HG03175 (cell line): ENCODE measurements at regions not wholly inside any gene's neighbourhood (a gene's known extent, or its start where the extent isn't known, plus 50 kb on each side); places are given as distances from the start of the nearest gene placed in this dataset.

Experiments
- ATAC-seq: cut with Tn5 transposase; IDR thresholded peaks from one replicate; pipeline ENCODE4 v1.9.1; 2021; ENCODE audit warnings: mild to moderate bottlenecking, moderate library complexity; ENCODE audit not compliant: unreplicated experiment

DNA sequence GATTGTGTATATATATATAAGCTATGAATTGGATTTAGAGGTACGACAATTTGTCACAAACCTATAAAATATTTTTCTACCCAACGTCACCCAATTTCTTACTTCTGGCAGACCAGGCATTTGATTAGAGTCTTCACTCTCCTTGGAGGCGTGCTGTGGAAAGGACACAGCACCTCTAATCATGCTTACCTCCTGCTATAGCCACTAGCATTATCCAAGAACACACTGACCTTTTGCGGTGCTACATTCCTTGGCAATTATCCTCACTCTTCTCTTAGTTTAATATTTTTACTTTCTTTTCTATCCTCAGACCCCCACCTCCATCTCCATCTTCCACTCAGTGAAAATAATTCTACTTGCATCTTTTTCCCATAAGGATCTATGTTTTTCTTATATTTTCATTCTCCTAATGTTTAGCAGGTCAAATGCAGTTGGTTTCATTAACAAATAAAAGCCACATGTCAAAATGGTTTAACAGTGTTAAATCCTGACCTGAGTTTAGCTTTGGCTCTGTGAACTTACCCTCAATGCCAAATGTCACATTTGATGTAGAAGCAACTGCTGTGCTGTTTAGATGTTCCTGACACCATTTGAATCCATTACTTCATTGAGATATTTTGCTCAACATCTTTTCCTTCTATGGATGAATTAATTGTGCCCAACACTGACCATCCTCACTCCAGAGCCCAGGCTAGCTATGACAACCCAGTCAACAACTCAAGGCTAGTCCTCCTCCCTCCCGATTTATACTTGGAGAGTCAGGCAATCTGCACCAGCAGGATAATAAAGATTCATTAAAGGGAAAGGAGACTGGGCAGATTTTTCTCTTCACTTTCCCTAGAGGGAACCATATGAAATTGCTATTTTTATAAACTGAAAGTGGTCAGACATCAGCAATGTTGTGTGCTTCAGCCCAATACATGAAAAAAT lies 240.5 kb downstream of the MREG start:
- ATAC-seq: no peak

DNA sequence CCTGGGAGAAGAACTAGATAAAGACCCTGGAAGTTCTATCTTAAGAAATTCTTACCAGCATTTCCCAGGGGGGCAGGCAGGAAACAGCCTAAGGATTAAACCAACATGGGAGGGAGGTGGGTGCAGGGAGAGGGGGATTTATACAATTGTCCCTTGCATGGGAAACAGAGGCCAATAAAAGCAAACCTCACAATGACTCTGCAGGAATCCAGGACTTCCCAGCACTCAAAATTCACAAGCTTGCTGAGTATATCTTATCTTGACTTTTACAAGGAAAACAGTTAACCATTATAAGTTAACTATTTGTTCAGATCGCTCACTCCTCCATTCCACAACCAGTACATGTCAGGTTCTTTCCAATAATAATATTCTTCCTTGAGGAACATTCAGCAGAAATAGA lies 241.3 kb downstream of the MREG start:
- no peak for ATAC-seq

DNA sequence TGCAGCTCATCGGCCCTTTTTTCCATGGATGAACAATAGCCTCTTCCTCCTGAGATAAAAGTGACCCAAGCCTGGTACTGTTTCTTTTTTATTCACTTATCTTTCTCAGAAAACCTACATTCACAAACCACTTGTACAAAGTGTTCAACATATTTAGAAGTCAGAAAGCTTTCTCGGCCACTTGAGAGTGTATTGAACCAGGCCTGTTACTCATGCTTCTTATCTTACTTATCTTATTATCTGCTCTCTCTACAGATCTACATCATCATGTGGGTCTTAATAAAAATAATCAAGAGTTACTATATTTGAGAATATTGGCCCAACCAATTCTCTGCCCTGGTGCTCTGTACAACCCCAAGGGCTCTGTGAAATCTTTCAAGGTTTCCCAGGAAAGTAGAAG lies 242.1 kb downstream of the MREG start:
- no peak for ATAC-seq

DNA sequence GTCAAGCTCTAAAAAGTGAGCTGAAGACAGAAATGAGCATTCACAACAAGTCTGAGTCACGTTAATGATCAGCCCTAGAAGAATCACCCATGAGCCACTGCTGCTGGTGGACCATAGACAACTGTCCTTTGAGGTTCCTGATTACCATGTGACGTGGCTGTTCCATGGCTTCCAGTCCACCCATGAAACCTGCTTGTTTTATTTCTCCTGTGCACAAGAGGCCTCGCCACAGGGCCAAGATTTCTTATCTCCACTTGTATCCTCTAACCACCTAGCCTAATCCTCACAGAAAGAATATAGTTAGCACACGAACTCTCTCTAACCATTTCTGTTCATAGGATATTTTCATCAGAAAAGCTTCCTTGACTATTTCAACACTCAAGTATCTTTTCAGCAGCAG lies 242.7 kb downstream of the MREG start:
- no peak for ATAC-seq

DNA sequence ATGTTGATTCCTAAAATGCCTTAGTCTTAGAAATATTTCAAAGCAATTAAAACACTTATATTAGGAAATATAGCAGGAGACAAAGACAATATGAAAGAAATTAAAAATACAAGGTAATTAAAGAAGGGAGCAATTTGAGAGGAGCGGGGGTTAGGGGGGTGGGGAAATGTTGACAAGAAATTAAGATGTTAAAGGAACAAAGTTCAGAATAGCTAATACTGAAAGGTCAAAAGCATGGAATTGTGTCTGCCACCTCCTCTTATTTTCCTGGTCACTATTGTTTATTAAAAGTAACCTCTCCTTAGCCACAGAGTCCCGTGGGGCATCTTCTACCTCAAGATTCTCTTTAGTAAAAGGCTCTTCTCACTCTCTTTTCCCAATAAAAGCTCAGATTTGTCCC lies 244.1 kb downstream of the MREG start:
- ATAC-seq: no peak

DNA sequence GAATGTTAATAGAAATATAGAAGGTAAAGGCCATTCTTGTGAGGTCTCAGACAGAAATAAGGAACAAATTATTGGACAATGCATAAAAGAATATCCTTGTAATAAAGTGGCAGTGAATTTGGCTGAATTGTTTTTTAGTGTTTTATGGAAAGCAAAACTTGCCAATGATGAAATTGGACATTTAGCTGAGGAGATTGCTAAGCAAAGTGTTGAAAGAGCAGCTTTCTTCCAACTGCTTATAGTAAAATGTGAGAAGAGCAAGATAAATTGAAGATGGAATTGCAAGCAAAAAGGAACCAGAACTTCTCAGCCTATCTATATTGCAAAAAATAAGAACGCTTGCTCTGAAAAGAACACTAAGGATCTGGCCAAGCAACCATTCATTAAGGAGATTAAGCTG lies 245.7 kb downstream of the MREG start:
- no peak for ATAC-seq

DNA sequence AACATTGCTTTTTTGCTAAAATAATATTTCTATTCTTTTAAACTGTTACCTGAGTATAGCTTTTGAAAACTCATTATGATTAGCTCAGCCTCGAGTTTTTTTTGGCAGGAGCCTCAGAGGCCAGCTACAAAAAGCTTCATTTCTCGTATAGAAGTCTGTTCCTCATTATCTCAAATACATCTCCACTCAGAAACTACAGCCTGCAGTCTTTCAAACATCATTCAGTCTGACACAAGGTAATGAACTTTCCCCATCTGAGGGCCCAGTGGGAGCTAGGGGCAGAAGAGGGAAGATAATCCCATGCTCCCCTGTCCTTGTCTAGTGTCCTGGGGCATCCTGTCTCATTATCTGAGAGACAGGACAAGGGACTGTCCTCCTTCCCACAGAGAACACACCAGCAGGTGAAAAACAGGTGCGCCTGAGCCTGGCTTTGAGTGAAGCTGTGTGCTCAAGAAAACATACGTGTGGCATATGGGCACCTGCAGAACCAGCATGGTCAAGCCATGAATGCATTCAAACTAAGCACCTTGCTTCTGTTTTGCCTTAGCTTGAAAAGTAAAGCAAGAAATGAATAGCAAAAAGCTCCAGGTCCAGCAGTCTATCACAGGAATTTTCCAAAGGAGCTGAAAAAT lies 247.5 kb downstream of the MREG start:
- no peak for ATAC-seq

DNA sequence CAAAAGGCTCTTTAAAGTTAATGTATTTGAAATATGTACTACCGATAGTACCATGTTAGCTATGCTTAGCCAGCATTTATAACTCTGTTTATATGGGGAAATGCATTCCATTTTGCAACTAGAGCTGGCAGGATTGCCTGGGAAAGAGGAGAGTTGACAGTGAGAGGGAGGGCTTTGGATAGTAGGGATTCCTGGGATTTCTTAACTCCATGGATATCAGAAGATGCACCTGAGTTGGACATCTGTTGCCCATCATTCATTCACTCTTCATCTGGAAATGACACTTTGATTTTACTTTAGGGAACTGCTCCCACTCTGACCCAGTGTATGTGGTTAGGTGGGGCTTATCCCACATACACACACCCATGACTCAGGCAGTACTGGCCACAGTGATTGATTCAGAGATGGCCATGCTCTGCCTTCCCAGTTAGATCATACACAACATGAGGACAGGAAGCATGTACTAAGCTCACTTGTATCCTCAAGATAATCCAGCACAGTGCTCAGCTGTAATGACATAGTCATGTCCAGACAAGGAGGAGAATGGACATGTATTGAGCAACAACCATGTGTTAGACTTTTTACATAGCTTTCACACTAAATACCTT lies 248.8 kb downstream of the MREG start:
- no peak for ATAC-seq

DNA sequence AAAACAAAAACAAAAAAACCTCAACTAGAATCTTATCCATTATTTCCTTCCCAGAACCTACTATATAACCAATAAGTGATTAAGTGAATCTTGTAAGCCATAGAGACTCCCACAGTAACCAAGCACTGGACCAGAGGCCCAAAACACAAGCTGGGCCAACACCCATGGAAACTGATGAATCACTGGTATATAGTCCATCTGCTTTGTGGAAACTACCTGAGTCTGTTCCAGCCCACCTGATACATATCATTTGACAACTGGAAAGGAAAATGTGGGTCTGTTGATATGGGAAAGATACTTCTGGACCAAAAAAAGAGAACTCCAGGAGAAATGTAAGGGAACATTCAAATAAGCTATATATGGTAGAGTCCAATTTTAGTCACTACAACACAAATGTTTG lies 252.8 kb downstream of the MREG start:
- no peak for ATAC-seq

DNA sequence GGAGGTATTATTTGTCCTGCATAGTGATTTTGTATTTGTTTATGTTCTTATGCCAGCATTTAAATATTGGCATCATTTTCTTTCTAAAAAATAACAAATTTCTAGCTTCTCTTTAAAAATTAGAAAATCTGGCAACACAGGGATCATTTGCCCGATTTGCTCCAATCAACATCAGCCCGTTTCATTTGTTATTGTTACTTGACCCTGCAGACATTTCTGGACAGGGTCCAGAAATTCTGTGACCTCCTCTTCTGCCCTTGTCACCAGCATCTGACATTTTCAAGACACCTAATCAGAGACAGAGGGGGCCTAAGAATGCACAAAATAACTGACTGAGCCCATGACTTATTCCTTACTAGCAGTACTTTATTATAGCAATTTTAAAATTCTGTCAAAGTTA lies 253.3 kb downstream of the MREG start:
- no peak for ATAC-seq

DNA sequence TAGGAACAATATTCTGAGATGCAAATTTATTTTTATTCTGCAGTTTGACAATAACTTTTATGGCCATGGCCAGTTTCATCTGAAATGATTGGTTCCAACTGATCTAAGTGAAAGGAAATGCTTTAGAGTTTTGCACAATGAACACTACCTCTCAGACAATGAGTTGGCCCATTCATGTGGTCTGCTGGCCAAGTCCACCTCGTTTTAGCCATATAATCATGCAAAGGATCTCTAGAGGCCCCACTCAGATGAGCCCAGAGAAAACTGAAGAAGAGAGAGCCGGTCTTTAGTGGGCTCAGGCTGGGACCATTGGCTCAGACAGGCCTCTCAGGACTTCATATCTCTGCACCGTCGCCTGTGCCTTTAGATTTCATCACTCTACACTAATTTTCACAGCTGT lies 254.7 kb downstream of the MREG start:
- no peak for ATAC-seq

DNA sequence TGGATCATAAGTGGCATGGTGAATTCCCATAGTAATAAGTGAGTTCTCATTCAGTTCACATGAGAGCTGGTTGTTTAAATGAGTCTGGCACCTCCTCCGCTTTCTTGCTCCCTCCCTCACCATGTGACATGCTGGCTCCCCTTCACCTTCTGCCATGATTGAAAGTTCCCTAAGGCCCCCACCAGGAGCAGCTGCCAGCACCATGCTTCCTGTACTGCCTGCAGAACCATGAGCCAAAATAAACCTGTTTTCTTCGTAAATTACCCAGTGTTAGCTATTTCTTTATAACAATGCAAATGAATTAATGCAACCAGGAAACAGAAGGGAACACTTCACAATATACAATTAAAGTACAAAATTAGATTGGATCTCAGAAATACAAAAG lies 257.0 kb downstream of the MREG start:
- no peak for ATAC-seq

DNA sequence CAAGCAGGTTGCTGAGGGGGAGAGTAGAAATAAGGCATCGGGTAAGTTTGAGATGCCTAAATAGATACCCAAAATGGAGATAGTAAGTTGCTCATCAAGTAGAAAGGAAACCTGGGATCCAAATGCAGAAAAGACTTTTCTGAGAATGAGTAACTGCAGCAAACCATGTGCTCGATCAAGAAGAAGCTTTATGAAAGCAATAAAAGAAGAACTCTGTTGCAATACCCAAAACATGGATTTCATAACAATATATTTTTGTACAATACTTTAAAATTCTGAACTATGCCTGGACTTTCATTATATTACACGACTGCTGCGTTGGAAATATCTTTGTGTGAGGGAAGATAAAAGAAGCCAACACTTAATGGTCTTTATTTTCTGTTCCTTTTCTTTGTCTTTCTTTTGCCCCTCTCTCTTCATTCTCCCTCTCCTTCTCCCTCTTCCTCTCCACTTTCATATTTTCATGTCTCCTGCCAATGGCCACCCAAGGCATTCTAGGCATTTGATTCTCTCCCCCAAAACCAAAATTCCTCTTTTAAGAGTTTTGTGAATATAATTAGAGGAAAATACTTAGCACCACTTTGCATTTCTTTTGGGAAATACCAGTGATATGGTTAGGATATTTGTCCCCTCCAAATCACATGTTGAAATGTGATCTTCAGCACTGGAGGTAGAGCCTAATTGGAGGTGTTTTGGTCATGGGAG lies 257.6 kb downstream of the MREG start:
- ATAC-seq: no peak

DNA sequence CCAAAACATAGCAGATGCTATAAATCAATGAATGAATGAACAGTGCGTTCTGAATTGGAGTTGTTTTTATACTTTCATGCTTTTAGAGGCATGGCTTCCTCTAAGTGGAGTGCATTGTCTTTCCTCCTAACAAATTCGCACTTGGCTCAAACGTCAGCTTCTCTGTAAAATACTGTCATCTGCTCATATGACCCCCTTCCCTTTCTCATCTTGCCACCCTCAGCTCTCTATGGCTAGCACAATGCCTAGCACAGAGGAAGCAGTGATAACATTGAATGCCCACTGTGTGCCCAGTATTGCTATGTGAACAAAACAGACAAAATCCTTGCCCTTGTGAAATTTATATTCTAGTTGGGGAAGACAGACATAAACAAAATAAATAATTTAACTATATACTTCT lies 258.8 kb downstream of the MREG start:
- no peak for ATAC-seq

DNA sequence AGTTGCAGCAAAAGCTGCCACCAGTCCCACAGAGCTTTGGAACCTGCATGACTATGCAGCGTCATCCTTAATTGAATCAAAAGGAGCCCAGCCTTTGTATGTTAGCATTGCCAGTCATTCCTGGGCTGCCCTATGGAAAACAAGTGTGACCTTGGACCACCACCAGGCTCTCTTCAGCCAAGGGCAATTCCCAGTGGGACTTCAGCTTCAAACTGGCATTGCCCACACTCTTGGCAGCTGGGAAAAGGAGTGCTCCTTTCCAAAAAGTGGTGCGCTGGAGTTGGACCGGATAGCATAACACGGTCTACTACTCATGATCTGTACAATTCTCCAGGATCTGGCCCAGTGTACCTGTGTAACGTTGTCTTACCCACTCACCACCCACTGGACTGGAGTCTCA lies 259.5 kb downstream of the MREG start:
- ATAC-seq: no peak

DNA sequence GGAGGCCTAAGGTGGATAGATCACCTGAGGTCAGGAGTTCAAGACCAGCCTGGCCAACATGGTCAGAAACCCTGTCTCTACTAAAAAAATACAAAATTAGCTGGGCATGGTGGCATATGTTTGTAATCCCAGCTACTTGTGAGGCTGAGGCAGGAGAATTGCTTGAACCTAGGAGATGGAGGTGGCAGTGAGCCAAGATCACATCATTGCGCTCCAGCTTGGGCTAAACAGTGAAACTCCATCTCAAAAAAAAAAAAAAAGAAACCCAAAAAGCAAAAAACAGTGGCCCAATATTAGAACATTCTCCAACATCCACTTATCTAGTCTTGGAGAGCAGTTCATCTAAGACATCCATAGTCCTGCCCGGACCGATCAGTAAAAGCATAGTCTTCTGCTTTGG lies 260.4 kb downstream of the MREG start:
- ATAC-seq: no peak

DNA sequence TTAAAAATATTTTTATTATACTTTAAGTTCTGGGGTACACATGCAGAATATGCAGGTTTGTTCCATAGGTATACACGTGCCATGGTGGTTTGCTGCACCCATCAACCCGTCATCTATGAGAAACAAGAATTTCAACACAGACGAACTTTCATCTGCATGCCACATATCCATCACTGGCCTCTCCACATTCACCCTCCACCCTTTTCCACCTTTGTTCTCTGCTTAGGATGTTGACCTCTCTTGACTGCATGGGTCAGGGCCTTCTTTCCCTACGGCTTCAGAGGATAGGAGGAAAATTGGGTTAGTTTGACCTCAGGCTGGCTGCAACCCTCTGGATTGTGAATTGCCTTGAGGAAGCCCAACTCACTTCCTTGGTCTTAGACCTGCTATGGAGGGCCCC lies 260.9 kb downstream of the MREG start:
- ATAC-seq: no peak

DNA sequence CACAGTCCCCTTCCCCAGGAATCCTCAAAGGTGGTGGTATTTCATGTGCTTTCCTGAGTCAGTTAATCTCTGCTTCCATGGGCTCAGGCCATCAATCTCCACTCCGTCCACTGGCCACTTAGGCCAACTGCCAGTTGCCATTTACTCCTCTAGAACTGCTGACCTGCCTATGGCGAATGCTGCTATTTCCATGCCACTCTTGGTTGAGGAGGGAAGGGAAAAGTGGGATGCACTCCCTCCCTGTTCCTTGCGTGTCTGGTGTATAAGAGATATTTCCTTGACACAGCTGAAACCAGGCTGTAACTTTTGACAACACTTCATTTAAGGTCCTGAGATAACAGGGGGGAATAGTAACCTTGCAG lies 261.5 kb downstream of the MREG start:
- ATAC-seq: no peak

DNA sequence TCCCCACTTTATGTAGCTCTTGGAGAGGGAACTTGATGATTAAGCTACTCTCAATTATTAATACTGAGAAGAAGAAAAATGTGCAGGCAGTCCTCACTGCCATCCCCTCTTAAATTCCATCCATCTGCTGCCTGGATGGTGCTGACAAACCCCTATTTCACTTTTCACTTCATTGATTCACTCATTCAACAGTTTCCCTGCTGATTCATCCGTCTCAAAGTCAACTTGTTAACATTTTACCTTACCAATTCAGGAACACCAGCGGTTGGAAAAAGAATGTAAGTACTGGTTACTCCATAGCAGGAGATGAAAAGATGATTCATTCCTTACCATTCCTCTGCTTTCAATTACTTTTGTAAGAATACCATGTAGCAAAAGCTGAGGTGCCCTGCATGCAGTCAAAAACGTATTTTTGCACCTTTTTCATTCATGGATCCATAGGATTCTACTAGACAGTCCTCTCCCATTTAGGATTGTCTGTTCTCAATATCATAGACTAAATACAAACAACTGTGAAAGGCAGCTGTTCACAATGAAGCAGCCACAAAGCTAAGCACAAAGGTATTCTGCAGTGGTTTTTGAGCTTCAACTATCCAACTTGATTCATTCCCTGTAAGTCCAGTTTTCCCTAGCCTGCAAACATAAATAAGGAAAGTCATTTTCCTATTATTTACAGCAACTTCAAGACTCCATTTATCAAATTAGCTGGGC lies 262.0 kb downstream of the MREG start:
- no peak for ATAC-seq

DNA sequence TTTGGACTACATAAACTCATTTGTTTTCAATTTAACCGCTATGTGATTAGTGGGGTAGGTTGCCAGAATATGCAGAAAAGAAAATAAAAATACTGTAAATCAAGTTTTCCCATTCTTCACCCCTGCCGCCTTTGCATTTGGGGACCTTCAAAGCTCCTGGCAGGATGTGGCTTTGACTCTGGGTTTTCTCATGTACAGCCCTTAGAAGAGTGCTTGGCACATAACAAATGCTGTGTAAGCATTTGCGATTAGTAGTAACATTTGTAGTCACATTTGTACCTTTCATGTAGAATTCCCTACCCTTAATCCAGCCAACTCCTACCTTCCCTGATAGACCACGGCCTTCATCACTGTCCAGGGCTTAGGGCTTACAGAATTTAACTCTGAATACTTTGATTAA lies 262.6 kb downstream of the MREG start:
- ATAC-seq: no peak
